ENCODE measurements at regions not wholly inside any gene's neighbourhood (a gene's known extent, or its start where the extent isn't known, plus 50 kb on each side); places are given as distances from the start of the nearest gene placed in this dataset.
"Not testable (repeated sequence)": the region's sequence is repeated elsewhere in the genome, so short reads cannot be mapped to it uniquely, and the experiment has no call there.

GRCh38 chr6:14389776-14390175, 272.2 kb downstream of the CD83 start:
- TF ChIP-seq CTCF (IDR thresholded peaks at IDR 0.05; ENCODE audit: insufficient read depth, low read length); REST (IDR thresholded peaks at IDR 0.05; ENCODE audit: insufficient replicate concordance, low read depth); POLR2AphosphoS5 (IDR thresholded peaks at IDR 0.05; ENCODE audit: low read depth); GABPA (IDR thresholded peaks at IDR 0.05; ENCODE audit: low read depth): not testable (repeated sequence)

All from HL-60 (cell line).